Endothelial cell of hepatic sinusoid (primary cell): ENCODE measurements at regions not wholly inside any gene's neighbourhood (a gene's known extent, or its start where the extent isn't known, plus 50 kb on each side); places are given as distances from the start of the nearest gene placed in this dataset.

Experiments used
- in situ Hi-C: cut with HindIII; loops from 2 replicates; pipeline ENCODE4 v1.10.0; 2017; ENCODE audit warnings: low sequenced_read_pairs

GRCh38 chr17:77356690-77357201 lies 216.0 kb downstream of the SEC14L1 start:
- in situ Hi-C loops = loop anchor here (10.0 kb wide), 1 partner anchor 68 kb away; no protein-coding TSS in a partner anchor

- in situ Hi-C loops = loop anchor here (10.0 kb wide), 1 partner anchor 66 kb away; no protein-coding TSS in a partner anchor
Measured at GRCh38 chr17:77358801-77359200, 218.0 kb downstream of the SEC14L1 start.

DNA sequence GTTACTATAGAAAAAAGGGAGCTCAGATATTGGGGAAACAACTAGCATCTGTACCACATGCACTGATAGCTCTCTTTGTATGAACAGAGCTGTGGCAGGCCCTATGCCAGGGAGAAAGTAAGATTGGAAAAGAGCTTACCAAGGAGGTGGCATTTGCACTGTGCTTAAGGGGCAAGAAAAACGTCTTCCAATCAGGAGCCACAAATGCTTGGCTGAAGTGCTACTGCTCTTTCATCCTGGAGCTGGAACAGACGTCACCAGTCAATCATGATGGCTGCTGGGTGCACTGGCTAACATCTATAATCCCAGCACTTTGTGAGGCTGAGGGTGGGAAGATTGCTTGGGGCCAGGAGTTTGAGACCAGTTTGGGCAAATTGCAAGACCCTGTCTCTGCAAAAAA lies 218.5 kb downstream of the SEC14L1 start:
- in situ Hi-C loops = loop anchor here (10.0 kb wide), 1 partner anchor 66 kb away; no protein-coding TSS in a partner anchor

GRCh38 chr17:77361986-77362620 lies 221.3 kb downstream of the SEC14L1 start:
- in situ Hi-C loops = no loop called here

DNA sequence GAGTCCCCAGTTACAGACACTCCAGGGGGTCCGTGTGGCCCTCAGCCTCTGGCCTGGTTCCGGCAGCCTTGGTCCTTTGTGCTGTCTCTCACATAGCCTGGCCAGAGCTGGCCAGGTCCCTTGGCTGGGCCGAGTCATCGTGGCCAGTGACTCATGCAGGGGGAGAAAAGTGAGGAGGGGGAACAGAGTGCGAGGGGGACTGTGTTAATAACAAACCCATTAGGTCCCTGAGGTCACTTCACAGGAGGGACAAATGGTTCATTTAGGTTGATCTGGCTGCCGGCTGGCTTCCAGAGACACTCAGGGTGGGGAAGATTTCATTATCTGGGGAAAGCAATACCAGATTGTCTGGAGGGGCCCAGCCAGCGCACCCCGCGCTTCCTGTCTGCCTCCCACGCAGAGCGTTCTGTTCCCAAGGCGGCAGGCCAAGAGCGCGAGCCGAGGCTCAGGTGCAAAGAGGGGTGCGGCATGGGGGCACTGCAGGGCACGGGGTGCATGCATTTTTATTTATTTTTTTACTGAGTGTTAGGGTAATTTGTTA lies 223.1 kb downstream of the SEC14L1 start:
- in situ Hi-C loops = no loop called here

DNA sequence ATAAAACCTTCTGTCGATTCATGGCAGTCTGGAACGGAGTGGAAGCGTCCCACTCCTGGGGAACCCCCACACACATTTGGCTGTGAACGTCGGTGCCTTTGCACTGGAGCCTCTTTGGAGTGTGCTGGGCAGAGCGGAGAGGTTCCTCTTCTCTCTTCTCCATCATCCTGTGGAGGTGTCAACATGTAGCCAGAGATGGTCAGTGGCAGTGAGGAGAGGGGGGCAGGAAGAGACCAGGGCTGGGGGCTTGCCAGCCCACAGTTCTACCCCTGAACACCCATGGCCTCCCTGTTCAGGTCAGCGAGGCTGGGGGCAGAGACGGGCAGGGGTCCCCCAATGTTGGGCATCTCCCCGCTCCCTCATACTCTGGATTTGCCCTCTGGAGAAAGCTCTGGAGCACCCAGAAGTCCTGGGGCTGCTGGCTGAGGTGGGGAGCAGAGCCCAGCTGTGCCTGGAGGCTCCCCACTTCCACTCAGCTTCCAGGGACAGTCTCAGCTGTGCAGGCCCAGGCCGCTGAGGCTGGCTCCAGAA lies 223.7 kb downstream of the SEC14L1 start:
- in situ Hi-C loops = no loop called here

DNA sequence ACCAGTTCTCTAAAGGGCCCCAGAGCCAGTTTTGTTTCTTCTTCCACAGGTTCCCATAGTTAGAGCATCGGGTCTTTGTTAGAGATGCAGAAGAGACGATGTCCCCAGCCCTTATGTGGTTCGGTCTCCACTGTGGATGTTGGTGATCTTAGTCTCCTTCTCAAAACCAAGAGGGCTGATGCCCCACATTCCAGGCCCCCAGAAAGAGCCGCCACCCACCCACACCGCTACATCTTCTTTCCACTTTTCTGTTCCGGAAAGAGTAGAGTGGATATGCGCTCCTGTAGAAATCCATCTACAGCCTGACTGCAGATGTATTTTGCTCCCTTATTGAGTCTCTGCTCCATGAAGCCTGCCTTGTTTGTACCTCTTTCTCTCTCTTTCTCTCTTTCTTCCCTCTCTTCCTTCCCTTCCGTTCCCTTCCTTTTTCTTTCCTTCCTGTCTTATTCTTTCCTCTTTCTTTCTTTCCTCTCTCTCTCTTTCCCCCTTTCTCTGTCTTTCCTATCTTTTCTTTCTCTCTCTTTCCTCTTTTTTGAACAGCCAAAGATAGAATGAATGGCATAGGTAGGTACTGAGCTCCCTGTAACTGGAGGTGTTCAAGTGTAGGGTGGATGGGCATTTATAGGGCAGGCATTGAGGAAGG lies 224.3 kb downstream of the SEC14L1 start:
- in situ Hi-C loops = no loop called here

GRCh38 chr17:77365584-77366186 lies 224.9 kb downstream of the SEC14L1 start:
- in situ Hi-C loops = no loop called here

GRCh38 chr17:77366206-77366557 lies 225.4 kb downstream of the SEC14L1 start:
- in situ Hi-C loops = no loop called here

DNA sequence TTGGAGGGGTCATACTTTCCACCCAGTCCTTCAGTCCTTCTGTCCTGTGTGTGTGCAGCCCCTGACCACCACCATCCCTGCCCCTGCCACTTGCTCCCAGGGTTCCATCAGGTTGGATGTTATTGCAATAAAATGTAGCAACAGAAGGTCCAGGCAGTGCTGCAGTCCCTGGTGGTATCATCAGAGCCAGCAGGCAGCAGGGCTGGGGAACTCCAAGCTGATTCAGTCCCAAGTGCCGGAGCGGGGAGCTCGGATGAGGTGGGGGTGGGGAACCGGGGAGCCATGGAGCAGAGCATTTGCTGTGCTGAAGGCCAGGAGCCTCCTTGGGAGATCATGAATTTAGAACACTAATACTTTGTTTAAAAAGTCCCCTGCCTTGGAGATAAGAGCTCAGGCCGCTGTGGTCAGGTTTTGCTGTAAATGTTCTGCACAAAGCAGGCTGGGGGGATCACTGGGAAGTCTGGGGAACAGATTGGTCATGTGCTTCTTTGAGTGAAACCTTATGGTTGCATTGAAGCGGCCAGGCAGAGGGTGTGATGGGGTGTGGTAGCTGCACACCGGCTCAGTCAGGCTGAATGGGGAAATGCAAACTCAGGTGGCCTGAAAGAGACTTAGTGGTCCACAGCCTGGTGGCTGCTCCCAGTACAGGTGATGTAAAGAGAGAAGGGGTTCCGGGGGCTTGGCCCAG lies 225.9 kb downstream of the SEC14L1 start:
- in situ Hi-C loops = no loop called here

GRCh38 chr17:77369544-77369971 lies 228.8 kb downstream of the SEC14L1 start:
- in situ Hi-C loops = no loop called here

DNA sequence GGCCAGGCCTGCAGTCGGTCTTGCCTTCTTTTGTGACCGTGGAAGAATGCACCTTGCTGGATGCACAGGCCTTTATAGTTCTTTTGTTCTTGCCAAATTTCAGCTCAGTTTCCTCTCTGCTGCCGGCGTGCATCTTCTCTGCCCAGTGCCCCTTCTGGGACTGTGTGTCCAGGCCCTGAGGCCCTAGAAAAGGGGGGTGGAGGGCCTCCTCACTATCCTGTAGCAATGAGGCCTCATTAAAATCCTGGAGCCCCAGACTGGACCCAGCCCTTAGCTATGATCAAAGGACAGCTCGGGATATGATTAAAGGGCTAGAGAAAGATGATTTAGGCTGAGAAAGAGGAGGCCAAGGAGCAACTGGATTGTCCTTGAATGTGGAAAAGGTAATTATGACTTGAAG lies 229.8 kb downstream of the SEC14L1 start:
- in situ Hi-C loops = no loop called here

GRCh38 chr17:77371117-77371887 lies 230.5 kb downstream of the SEC14L1 start:
- in situ Hi-C loops = no loop called here

GRCh38 chr17:77371888-77372443 lies 231.2 kb downstream of the SEC14L1 start:
- in situ Hi-C loops = no loop called here

- in situ Hi-C loops = no loop called here
Measured at GRCh38 chr17:77372444-77373298, 231.9 kb downstream of the SEC14L1 start.

DNA sequence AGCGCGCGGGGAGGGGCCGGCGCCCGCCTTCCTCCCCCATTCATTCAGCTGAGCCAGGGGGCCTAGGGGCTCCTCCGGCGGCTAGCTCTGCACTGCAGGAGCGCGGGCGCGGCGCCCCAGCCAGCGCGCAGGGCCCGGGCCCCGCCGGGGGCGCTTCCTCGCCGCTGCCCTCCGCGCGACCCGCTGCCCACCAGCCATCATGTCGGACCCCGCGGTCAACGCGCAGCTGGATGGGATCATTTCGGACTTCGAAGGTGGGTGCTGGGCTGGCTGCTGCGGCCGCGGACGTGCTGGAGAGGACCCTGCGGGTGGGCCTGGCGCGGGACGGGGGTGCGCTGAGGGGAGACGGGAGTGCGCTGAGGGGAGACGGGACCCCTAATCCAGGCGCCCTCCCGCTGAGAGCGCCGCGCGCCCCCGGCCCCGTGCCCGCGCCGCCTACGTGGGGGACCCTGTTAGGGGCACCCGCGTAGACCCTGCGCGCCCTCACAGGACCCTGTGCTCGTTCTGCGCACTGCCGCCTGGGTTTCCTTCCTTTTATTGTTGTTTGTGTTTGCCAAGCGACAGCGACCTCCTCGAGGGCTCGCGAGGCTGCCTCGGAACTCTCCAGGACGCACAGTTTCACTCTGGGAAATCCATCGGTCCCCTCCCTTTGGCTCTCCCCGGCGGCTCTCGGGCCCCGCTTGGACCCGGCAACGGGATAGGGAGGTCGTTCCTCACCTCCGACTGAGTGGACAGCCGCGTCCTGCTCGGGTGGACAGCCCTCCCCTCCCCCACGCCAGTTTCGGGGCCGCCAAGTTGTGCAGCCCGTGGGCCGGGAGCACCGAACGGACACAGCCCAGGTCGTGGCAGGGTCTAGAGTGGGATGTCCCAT lies 232.8 kb downstream of the SEC14L1 start:
- in situ Hi-C loops = no loop called here

GRCh38 chr17:77374170-77374936 lies 233.6 kb downstream of the SEC14L1 start:
- in situ Hi-C loops = no loop called here
